ENCODE measurements at regions not wholly inside any gene's neighbourhood (a gene's known extent, or its start where the extent isn't known, plus 50 kb on each side); places are given as distances from the start of the nearest gene placed in this dataset.
"Not testable (repeated sequence)": the region's sequence is repeated elsewhere in the genome, so short reads cannot be mapped to it uniquely, and the experiment has no call there.

- DNase-seq (ENCODE audit: insufficient read length, low spot score) (no peak), FAIRE-seq (no peak)
- no peak for TF ChIP-seq POLR2AphosphoS5 (IDR thresholded peaks at IDR 0.05; ENCODE audit: low read depth, low read length)
Observed at GRCh38 chr19:27955485-27956480, 1257.2 kb downstream of the UQCRFS1 start.

- FAIRE-seq; DNase-seq (ENCODE audit: insufficient read length, low spot score): not testable (repeated sequence)
Observed at GRCh38 chr19:27942607-27943006, 1270.3 kb downstream of the UQCRFS1 start.

- FAIRE-seq (no peak), DNase-seq (ENCODE audit: insufficient read length, low spot score) (no peak)
- TF ChIP-seq PAX5 (IDR thresholded peaks at IDR 0.05; ENCODE audit: insufficient read depth, low read length, severe bottlenecking) (no peak), TAF1 (IDR thresholded peaks at IDR 0.05; ENCODE audit: low read depth, low read length) (no peak), POLR2AphosphoS5 (IDR thresholded peaks at IDR 0.05; ENCODE audit: low read depth, low read length) (no peak), SPI1 (IDR thresholded peaks at IDR 0.05; ENCODE audit: low read depth, low read length) (no peak), POLR2A (IDR thresholded peaks at IDR 0.05; ENCODE audit: low read depth, low read length) (no peak), POU2F2 (IDR thresholded peaks at IDR 0.05; ENCODE audit: low read depth, low read length) (no peak)
Observed at GRCh38 chr19:27936139-27936538, 1276.8 kb downstream of the UQCRFS1 start.

- TF ChIP-seq POU2F2 (IDR thresholded peaks at IDR 0.05; ENCODE audit: low read depth, low read length) = no peak
- no peak for TF ChIP-seq PAX5 (IDR thresholded peaks at IDR 0.05; ENCODE audit: insufficient read depth, low read length, severe bottlenecking)
- no peak for DNase-seq (ENCODE audit: insufficient read length, low spot score)
- FAIRE-seq = no peak
Observed at GRCh38 chr19:27935669-27936068, 1277.3 kb downstream of the UQCRFS1 start.

GRCh38 chr19:27929399-27929798 lies 1283.6 kb downstream of the UQCRFS1 start:
- DNase-seq (ENCODE audit: insufficient read length, low spot score) (no peak), FAIRE-seq (no peak)
- TF ChIP-seq SPI1 (IDR thresholded peaks at IDR 0.05; ENCODE audit: low read depth, low read length) (no peak), POLR2A (IDR thresholded peaks at IDR 0.05; ENCODE audit: low read depth, low read length) (no peak), TAF1 (IDR thresholded peaks at IDR 0.05; ENCODE audit: low read depth, low read length) (no peak), POU2F2 (IDR thresholded peaks at IDR 0.05; ENCODE audit: low read depth, low read length) (no peak), POLR2AphosphoS5 (IDR thresholded peaks at IDR 0.05; ENCODE audit: low read depth, low read length) (no peak), PAX5 (IDR thresholded peaks at IDR 0.05; ENCODE audit: insufficient read depth, low read length, severe bottlenecking) (no peak)

GRCh38 chr19:27925202-27925601 lies 1287.7 kb downstream of the UQCRFS1 start:
- no peak for TF ChIP-seq POLR2A (IDR thresholded peaks at IDR 0.05; ENCODE audit: low read depth, low read length)
- FAIRE-seq = no peak
- no peak for DNase-seq (ENCODE audit: insufficient read length, low spot score)

GRCh38 chr19:27922970-27923369 lies 1290.0 kb downstream of the UQCRFS1 start:
- no peak for DNase-seq (ENCODE audit: insufficient read length, low spot score)
- no peak for TF ChIP-seq PAX5 (IDR thresholded peaks at IDR 0.05; ENCODE audit: insufficient read depth, low read length, severe bottlenecking)
- TF ChIP-seq POU2F2 (IDR thresholded peaks at IDR 0.05; ENCODE audit: low read depth, low read length) = no peak
- TF ChIP-seq POLR2AphosphoS5 (IDR thresholded peaks at IDR 0.05; ENCODE audit: low read depth, low read length) = no peak
- TF ChIP-seq TAF1 (IDR thresholded peaks at IDR 0.05; ENCODE audit: low read depth, low read length) = no peak
- TF ChIP-seq POLR2A (IDR thresholded peaks at IDR 0.05; ENCODE audit: low read depth, low read length) = no peak
- TF ChIP-seq SPI1 (IDR thresholded peaks at IDR 0.05; ENCODE audit: low read depth, low read length) = no peak
- no peak for FAIRE-seq

- DNase-seq (ENCODE audit: insufficient read length, low spot score) = no peak
- no peak for FAIRE-seq
- TF ChIP-seq POU2F2 (IDR thresholded peaks at IDR 0.05; ENCODE audit: low read depth, low read length) = no peak
- no peak for TF ChIP-seq TAF1 (IDR thresholded peaks at IDR 0.05; ENCODE audit: low read depth, low read length)
- no peak for TF ChIP-seq SPI1 (IDR thresholded peaks at IDR 0.05; ENCODE audit: low read depth, low read length)
- TF ChIP-seq POLR2A (IDR thresholded peaks at IDR 0.05; ENCODE audit: low read depth, low read length) = no peak
- no peak for TF ChIP-seq PAX5 (IDR thresholded peaks at IDR 0.05; ENCODE audit: insufficient read depth, low read length, severe bottlenecking)
- TF ChIP-seq POLR2AphosphoS5 (IDR thresholded peaks at IDR 0.05; ENCODE audit: low read depth, low read length) = no peak
Observed at GRCh38 chr19:27920774-27921173, 1292.2 kb downstream of the UQCRFS1 start.

- no peak for FAIRE-seq
Observed at GRCh38 chr19:27918818-27919217, 1294.1 kb downstream of the UQCRFS1 start.

GRCh38 chr19:27911122-27911898 lies 1301.6 kb downstream of the UQCRFS1 start:
- TF ChIP-seq SPI1 (IDR thresholded peaks at IDR 0.05; ENCODE audit: low read depth, low read length) (no peak), PAX5 (IDR thresholded peaks at IDR 0.05; ENCODE audit: insufficient read depth, low read length, severe bottlenecking) (no peak), POU2F2 (IDR thresholded peaks at IDR 0.05; ENCODE audit: low read depth, low read length) (no peak), POLR2AphosphoS5 (IDR thresholded peaks at IDR 0.05; ENCODE audit: low read depth, low read length) (no peak), POLR2A (IDR thresholded peaks at IDR 0.05; ENCODE audit: low read depth, low read length) (no peak), TAF1 (IDR thresholded peaks at IDR 0.05; ENCODE audit: low read depth, low read length) (no peak)
- FAIRE-seq (no peak), DNase-seq (ENCODE audit: insufficient read length, low spot score) (no peak)

More at GRCh38 chr19:27918818-27919217, 1294.1 kb downstream of the UQCRFS1 start:
- no peak for TF ChIP-seq POLR2AphosphoS5 (IDR thresholded peaks at IDR 0.05; ENCODE audit: low read depth, low read length)
- TF ChIP-seq POU2F2 (IDR thresholded peaks at IDR 0.05; ENCODE audit: low read depth, low read length) = no peak
- no peak for TF ChIP-seq POLR2A (IDR thresholded peaks at IDR 0.05; ENCODE audit: low read depth, low read length)
- TF ChIP-seq TAF1 (IDR thresholded peaks at IDR 0.05; ENCODE audit: low read depth, low read length) = no peak
- no peak for TF ChIP-seq SPI1 (IDR thresholded peaks at IDR 0.05; ENCODE audit: low read depth, low read length)
- no peak for DNase-seq (ENCODE audit: insufficient read length, low spot score)

All from GM12891 (cell line).